Transverse colon (tissue), 4 donors: ENCODE measurements at regions not wholly inside any gene's neighbourhood (a gene's known extent, or its start where the extent isn't known, plus 50 kb on each side); places are given as distances from the start of the nearest gene placed in this dataset.

ENCODE experiments used
- POLR2AphosphoS5 ChIP-seq, 3 donors: sonication (generic); formaldehyde crosslinking; IDR thresholded peaks; one replicate each; pipeline ENCODE4 v1.6.1; 2016; ENCODE audit warnings: antibody characterized with exemption in 3 of 3
- TF ChIP-seq, protein P1 (sequence below), 5 experiments: fragments of 200-600 bp in 3 of 5; fragments of 450-650 bp in 2 of 5; sonication (generic) in 3 of 5; IDR thresholded peaks; 1 replicate in 2 of 5; 2 replicates in 3 of 5; pipeline ENCODE4 v1.5.1; 2016 to 2017; ENCODE audit warnings: antibody characterized with exemption in 5 of 5, inconsistent platforms in 3 of 5, mild to moderate bottlenecking in 2 of 5, moderate library complexity in 1 of 5

- TF ChIP-seq, protein P1, sequence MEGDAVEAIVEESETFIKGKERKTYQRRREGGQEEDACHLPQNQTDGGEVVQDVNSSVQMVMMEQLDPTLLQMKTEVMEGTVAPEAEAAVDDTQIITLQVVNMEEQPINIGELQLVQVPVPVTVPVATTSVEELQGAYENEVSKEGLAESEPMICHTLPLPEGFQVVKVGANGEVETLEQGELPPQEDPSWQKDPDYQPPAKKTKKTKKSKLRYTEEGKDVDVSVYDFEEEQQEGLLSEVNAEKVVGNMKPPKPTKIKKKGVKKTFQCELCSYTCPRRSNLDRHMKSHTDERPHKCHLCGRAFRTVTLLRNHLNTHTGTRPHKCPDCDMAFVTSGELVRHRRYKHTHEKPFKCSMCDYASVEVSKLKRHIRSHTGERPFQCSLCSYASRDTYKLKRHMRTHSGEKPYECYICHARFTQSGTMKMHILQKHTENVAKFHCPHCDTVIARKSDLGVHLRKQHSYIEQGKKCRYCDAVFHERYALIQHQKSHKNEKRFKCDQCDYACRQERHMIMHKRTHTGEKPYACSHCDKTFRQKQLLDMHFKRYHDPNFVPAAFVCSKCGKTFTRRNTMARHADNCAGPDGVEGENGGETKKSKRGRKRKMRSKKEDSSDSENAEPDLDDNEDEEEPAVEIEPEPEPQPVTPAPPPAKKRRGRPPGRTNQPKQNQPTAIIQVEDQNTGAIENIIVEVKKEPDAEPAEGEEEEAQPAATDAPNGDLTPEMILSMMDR (IDR thresholded peaks at IDR 0.05) = no peak
- no peak for TF ChIP-seq POLR2AphosphoS5 (IDR thresholded peaks at IDR 0.05)
Observed at GRCh38 chr21:14284481-14284880, 68.5 kb downstream of the RBM11 start.
